Stimulated activated naive B cell treated with anti-CD40 and anti-IgM and Interleukin-4, amounts not matched to agents 10 μg/mL and 1 μg/mL and 100 μg/mL, for 72 hours (primary cell): ENCODE measurements at regions not wholly inside any gene's neighbourhood (a gene's known extent, or its start where the extent isn't known, plus 50 kb on each side); places are given as distances from the start of the nearest gene placed in this dataset.

Experiments used
- ATAC-seq, 2 donors: fragments of 150-1000 bp; cut with Tn5 transposase; replicated peaks; 2 replicates each; pipeline ENCODE4 v1.10.0; 2021; ENCODE audit warnings: moderate library complexity in 1 of 2
- DNase-seq: peaks from one replicate; pipeline ENCODE4 v3.0.0; 2021
- H3K27ac Mint-ChIP-seq: one replicate; pipeline ENCODE4 v1.8.0; 2022; ENCODE audit warnings: mild to moderate bottlenecking, mixed read lengths
- H3K27me3 Mint-ChIP-seq, 2 donors: one replicate each; pipeline ENCODE4 v1.8.0; 2022; ENCODE audit warnings: mixed read lengths in 2 of 2
- H3K36me3 Mint-ChIP-seq, 2 donors: one replicate each; pipeline ENCODE4 v1.8.0; 2022; ENCODE audit warnings: mixed read lengths in 2 of 2, mild to moderate bottlenecking in 1 of 2
- H3K4me1 Mint-ChIP-seq, 2 donors: one replicate each; pipeline ENCODE4 v1.8.0; 2022; ENCODE audit warnings: mixed read lengths in 2 of 2, mild to moderate bottlenecking in 1 of 2
- H3K4me3 Mint-ChIP-seq, 2 donors: one replicate each; pipeline ENCODE4 v1.8.0; 2022; ENCODE audit warnings: mild to moderate bottlenecking in 2 of 2, mixed read lengths in 2 of 2, moderate library complexity in 1 of 2
- H3K9me3 Mint-ChIP-seq, 2 donors: one replicate each; pipeline ENCODE4 v1.8.0; 2022; ENCODE audit warnings: mixed read lengths in 2 of 2, mild to moderate bottlenecking in 1 of 2

DNA sequence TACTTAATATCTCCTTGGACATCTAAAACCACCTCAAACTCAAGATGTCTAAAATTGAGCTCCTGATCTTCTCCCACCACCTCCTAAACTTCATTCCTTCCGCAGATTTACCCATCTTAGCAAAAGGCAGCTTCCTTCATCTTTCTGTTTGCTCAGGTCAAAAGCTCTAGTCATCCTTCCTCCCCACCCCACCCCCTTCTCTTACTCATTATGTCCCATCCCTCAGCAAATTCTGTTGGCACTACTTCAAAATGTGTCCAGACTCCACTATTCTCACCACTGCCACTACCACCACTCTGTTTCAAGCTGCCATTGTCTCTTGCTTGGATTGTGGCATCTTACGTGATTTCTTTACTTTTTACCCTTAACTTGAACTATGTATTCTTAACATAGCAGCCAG lies 59.2 kb upstream of the ZDHHC17 start:
- H3K36me3 Mint-ChIP-seq: no peaks in the 10 kb centered on the region
- no peak overlapping the region for H3K4me3 Mint-ChIP-seq
- ATAC-seq: no peak
- peaks cover 8 to 9% of the 10 kb centered on the region in 2 donors for H3K4me1 Mint-ChIP-seq
- H3K27me3 Mint-ChIP-seq: peaks cover 0 to 9% of the 10 kb centered on the region in 2 donors
- H3K27ac Mint-ChIP-seq: no peak overlapping the region
- DNase-seq: no peak
- no peaks in the 10 kb centered on the region for H3K9me3 Mint-ChIP-seq

GRCh38 chr12:76706101-76706500 lies 57.8 kb upstream of the ZDHHC17 start:
- no peaks in the 10 kb centered on the region for H3K36me3 Mint-ChIP-seq
- peaks cover 0 to 9% of the 10 kb centered on the region in 2 donors for H3K27me3 Mint-ChIP-seq
- H3K9me3 Mint-ChIP-seq: no peaks in the 10 kb centered on the region
- no peak for DNase-seq
- ATAC-seq: no peak
- H3K4me3 Mint-ChIP-seq: no peak overlapping the region
- no peak overlapping the region for H3K27ac Mint-ChIP-seq
- peaks cover 8 to 9% of the 10 kb centered on the region in 2 donors for H3K4me1 Mint-ChIP-seq

DNA sequence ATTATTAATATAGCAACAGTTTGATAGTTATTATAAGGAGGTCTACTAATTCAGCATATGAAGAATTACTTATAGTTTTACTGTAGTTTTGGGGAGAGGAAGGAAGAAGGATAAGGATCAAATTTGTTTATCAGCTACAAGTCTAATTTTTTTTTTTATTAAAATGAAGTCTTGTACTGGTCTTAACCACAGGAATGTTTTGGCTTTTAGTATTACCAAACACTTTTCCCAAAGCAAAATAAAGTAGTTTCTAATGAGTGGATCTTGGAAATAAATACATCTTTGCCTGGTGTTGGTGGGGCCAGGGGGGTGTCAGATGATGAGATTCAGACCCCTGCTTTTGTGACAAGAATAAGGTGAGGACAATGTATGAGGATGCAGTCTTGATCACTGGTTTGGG lies 57.2 kb upstream of the ZDHHC17 start:
- Mint-ChIP-seq H3K27me3 (peaks cover 0 to 9% of the 10 kb centered on the region in 2 donors), H3K27ac (no peak overlapping the region)
- ATAC-seq: no peak

DNA sequence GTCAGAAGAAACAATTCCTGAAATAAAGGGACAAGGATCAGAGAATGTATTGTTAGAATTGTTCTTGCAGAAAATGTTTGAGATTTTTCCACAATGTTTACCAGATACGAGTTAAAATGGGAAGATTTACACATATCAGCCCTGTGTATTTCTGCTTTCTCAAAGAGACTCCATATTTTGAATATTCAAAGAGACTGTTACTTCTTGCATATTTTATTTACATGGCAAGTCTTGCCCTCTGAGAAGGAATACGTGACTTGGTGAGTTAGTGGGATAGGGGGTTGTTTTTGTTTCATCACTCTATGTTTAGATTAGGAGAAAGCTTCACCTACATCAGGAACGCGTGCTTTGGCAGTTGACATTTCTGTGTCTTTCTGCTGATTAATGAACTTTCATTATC lies 56.1 kb upstream of the ZDHHC17 start:
- Mint-ChIP-seq H3K27me3 (peaks cover 0 to 5% of the 10 kb centered on the region in 2 donors), H3K9me3 (no peaks in the 10 kb centered on the region), H3K4me3 (no peak overlapping the region), H3K36me3 (no peaks in the 10 kb centered on the region), H3K4me1 (peaks cover 8 to 9% of the 10 kb centered on the region in 2 donors), H3K27ac (no peak overlapping the region)
- ATAC-seq (no peak), DNase-seq (no peak)

More for the DNA sequence above, 57.2 kb upstream of the ZDHHC17 start:
- no peak overlapping the region for H3K4me3 Mint-ChIP-seq
- no peaks in the 10 kb centered on the region for H3K36me3 Mint-ChIP-seq
- H3K4me1 Mint-ChIP-seq: peaks cover 8 to 9% of the 10 kb centered on the region in 2 donors
- H3K9me3 Mint-ChIP-seq: no peaks in the 10 kb centered on the region
- no peak for DNase-seq

DNA sequence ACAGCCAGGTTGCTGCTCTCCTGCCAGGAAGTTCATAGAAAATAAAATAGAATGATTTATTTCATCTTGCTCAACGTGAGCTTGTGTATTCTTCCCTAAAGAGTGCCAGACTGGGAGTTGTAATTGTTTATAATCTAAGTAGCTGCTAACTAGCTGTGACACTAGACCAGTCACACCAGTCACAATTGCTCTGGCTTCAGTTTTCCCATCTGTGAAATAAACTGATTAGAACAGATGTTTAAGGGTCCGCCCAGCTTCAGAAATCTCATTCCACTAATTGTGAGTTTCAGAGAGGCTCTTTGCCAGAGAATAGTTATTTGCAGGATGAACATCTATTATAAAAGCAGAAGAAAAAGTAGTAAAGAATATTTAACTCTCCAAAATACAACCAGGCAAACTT lies 55.6 kb upstream of the ZDHHC17 start:
- DNase-seq: no peak
- Mint-ChIP-seq H3K4me3 (no peak overlapping the region), H3K4me1 (peaks cover 8 to 9% of the 10 kb centered on the region in 2 donors), H3K27me3 (peaks cover 0 to 5% of the 10 kb centered on the region in 2 donors), H3K27ac (no peak overlapping the region), H3K36me3 (no peaks in the 10 kb centered on the region), H3K9me3 (no peaks in the 10 kb centered on the region)
- no peak for ATAC-seq

DNA sequence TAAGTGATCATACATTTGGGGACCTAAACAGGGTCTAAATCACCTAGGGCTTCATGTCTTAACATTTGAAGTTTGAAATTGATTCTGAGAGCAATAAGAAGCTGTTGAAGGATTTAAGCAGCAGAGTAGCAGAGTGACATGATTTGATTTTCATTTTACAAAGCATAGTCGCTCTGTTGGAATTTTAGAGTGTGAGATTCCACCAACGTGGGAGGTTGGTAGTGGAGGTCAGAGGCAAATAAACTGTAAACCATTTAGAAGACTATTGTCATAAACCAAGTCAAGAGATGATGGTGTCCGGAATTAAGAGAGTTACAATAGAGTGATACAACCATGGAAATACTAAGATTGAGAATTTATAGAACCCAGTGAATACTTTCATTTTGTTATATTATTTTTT lies 52.7 kb upstream of the ZDHHC17 start:
- no peaks in the 10 kb centered on the region for H3K36me3 Mint-ChIP-seq
- H3K4me3 Mint-ChIP-seq: no peak overlapping the region
- no peak for ATAC-seq
- H3K9me3 Mint-ChIP-seq: no peaks in the 10 kb centered on the region
- no peak overlapping the region for H3K27ac Mint-ChIP-seq
- no peak for DNase-seq
- no peaks in the 10 kb centered on the region for H3K27me3 Mint-ChIP-seq
- H3K4me1 Mint-ChIP-seq: no peaks in the 10 kb centered on the region

- ATAC-seq (no peak), DNase-seq (no peak)
- Mint-ChIP-seq H3K4me3 (no peak overlapping the region), H3K36me3 (no peaks in the 10 kb centered on the region), H3K9me3 (no peaks in the 10 kb centered on the region), H3K4me1 (no peaks in the 10 kb centered on the region), H3K27ac (no peak overlapping the region), H3K27me3 (no peaks in the 10 kb centered on the region)
Observed at GRCh38 chr12:76713130-76713529, 50.8 kb upstream of the ZDHHC17 start.

GRCh38 chr12:76713986-76714385 lies 49.9 kb upstream of the ZDHHC17 start:
- no peaks in the 10 kb centered on the region for H3K36me3 Mint-ChIP-seq
- H3K4me1 Mint-ChIP-seq: no peaks in the 10 kb centered on the region
- H3K4me3 Mint-ChIP-seq: no peak overlapping the region
- DNase-seq (no peak), ATAC-seq (no peak)
- H3K9me3 Mint-ChIP-seq: no peaks in the 10 kb centered on the region
- H3K27me3 Mint-ChIP-seq: no peaks in the 10 kb centered on the region
- H3K27ac Mint-ChIP-seq: no peak overlapping the region
